ENCODE measurements at regions not wholly inside any gene's neighbourhood (a gene's known extent, or its start where the extent isn't known, plus 50 kb on each side); places are given as distances from the start of the nearest gene placed in this dataset.
A peak's percentile ranks its signal among the peaks of the same experiment; 100 is the strongest.

DNA sequence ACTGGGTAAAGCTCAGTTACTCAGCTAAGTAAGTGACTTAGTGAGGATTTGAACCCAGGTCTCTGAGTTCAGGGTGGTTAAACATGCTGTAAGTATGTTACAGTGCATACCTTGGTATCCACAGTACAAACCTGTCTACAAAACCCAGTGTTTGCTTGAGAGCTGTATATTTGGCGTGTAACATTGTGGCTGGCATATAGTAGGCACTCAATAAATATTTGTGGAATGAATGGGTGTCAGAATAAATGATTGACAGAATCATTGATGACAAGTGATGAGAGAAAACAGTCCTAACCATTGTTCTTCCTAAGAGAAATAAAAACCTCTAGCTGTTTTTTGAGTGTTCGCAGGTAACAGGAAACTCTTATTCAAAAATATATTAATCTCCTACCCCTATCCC lies 79.7 kb upstream of the BCOR start:
- H3K27me3 ChIP-seq (ENCODE audit: control insufficient read depth in 1 of 2, insufficient read depth in 2 of 2, low read length in 2 of 2), result no peaks in the 10 kb centered on the region
- WGBS (ENCODE audit: low lambda C conversion rate), result 48% methylated on average over 2 of the region's 2 CpGs
- ChIA-PET POLR2A (interaction anchor here (0.9 to 3.9 kb wide), 19 partner anchors 9 to 446 kb away, joined by 3 to 41 read pairs (median 6); partner anchors contain the start of gene BCOR), CTCF (ENCODE audit: low intra/inter-chr PET ratio, low total read pairs) (no interaction called here)
- peak overlapping the region; percentile 56 for H3K9ac ChIP-seq (ENCODE audit: insufficient read depth, low read depth, low read length)
- no peak for FAIRE-seq
- H4K20me1 ChIP-seq (ENCODE audit: insufficient read depth, low read length), result no peaks in the 10 kb centered on the region
- H3K4me2 ChIP-seq (ENCODE audit: low read depth, low read length), result peak overlapping the region; percentile 67
- H3K9me3 ChIP-seq (ENCODE audit: low read length), result no peaks in the 10 kb centered on the region
- peaks cover 6% of the 10 kb centered on the region for H3K79me2 ChIP-seq (ENCODE audit: insufficient read depth, low read length)
- in situ Hi-C loops (cut with HindIII; ENCODE audit: extremely low pct_ligation_motif_present, low pct_unique_long_range_greater_than_20kb) (no loop called here), intact Hi-C loops (cut with micrococcal nuclease; ENCODE audit: unreplicated experiment) (loop anchor here (2.0 kb wide), 1 partner anchor 69 kb away; no protein-coding TSS in a partner anchor)
- peak overlapping the region; percentile 95 for H3K27ac ChIP-seq (ENCODE audit: extremely low read length, insufficient read depth, low read length)
- BruUV-seq (replicated peaks), result no TSS peak
- no peak for ATAC-seq
- TF ChIP-seq RFX3 (CRISPR knock-in tag; IDR thresholded peaks at IDR 0.05), result no peak
- TF ChIP-seq WIZ (CRISPR knock-in tag; IDR thresholded peaks at IDR 0.05), result no peak
- TF ChIP-seq, protein P1, sequence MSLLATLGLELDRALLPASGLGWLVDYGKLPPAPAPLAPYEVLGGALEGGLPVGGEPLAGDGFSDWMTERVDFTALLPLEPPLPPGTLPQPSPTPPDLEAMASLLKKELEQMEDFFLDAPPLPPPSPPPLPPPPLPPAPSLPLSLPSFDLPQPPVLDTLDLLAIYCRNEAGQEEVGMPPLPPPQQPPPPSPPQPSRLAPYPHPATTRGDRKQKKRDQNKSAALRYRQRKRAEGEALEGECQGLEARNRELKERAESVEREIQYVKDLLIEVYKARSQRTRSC (CRISPR knock-in tag; IDR thresholded peaks at IDR 0.05; ENCODE audit: low read depth), result no peak
- TF ChIP-seq BRCA1 (CRISPR knock-in tag; IDR thresholded peaks at IDR 0.05), result no peak
- no peak for TF ChIP-seq ZNF564 (CRISPR knock-in tag; IDR thresholded peaks at IDR 0.05)
- no peak for TF ChIP-seq PLRG1 (conservative IDR thresholded peaks at IDR 0.05)
- peak overlapping the region in 1 of 3 experiments; percentile 74; a peak in 1 of 6 replicates for H3K4me3 ChIP-seq (replicated peaks in 1 of 3; ENCODE audit: insufficient read depth in 1 of 3, low read depth in 2 of 3, low read length in 3 of 3)
- DNase-seq (ENCODE audit: low spot score), result no peak
- H3K4me1 ChIP-seq (ENCODE audit: insufficient read depth, low read length), result peaks cover 36% of the 10 kb centered on the region
- H3K36me3 ChIP-seq (replicated peaks in 1 of 2; ENCODE audit: control insufficient read depth in 1 of 2, insufficient read depth in 2 of 2, low read length in 2 of 2), result no peaks in the 10 kb centered on the region
- no peak overlapping the region for H2AFZ ChIP-seq (ENCODE audit: low read length)

DNA sequence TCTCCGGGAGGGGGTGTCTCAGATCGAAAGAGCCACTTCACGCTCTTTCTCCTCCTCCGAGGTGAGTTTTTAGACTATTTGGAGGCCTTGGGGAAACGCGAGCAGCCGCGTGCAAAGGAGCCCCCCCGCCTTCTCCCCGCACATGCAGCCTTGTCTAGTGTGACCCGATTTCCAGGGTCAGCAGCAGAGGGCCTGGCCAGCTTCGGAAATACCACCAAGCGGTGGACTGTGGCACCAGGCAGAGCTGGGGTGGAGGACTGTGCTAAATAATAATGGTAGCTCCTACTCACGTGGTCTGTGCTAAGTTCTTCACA lies 79.3 kb upstream of the BCOR start:
- H4K20me1 ChIP-seq (ENCODE audit: insufficient read depth, low read length), result no peaks in the 10 kb centered on the region
- H3K27ac ChIP-seq (ENCODE audit: extremely low read length, insufficient read depth, low read length), result peak overlapping the region; percentile 95
- FAIRE-seq, result no peak
- H3K27me3 ChIP-seq (ENCODE audit: control insufficient read depth in 1 of 2, insufficient read depth in 2 of 2, low read length in 2 of 2), result no peaks in the 10 kb centered on the region
- H3K36me3 ChIP-seq (replicated peaks in 1 of 2; ENCODE audit: control insufficient read depth in 1 of 2, insufficient read depth in 2 of 2, low read length in 2 of 2), result no peaks in the 10 kb centered on the region
- TSS peak; percentile 29 for BruUV-seq (replicated peaks)
- H3K4me2 ChIP-seq (ENCODE audit: low read depth, low read length), result peak overlapping the region; percentile 67
- no peak overlapping the region for H2AFZ ChIP-seq (ENCODE audit: low read length)
- CTCF ChIA-PET (ENCODE audit: low intra/inter-chr PET ratio, low total read pairs), result no interaction called here
- in situ Hi-C loops (cut with HindIII; ENCODE audit: extremely low pct_ligation_motif_present, low pct_unique_long_range_greater_than_20kb) (no loop called here), intact Hi-C loops (cut with micrococcal nuclease; ENCODE audit: unreplicated experiment) (loop anchor here (2.0 kb wide), 1 partner anchor 68 kb away; no protein-coding TSS in a partner anchor)
- ATAC-seq, result peak; percentile 47
- no peaks in the 10 kb centered on the region for H3K9me3 ChIP-seq (ENCODE audit: low read length)
- peak overlapping the region; percentile 55 to 74 (median 64); a peak in 5 of 6 replicates for H3K4me3 ChIP-seq (replicated peaks in 1 of 3; ENCODE audit: insufficient read depth in 1 of 3, low read depth in 2 of 3, low read length in 3 of 3)
- H3K9ac ChIP-seq (ENCODE audit: insufficient read depth, low read depth, low read length), result peak overlapping the region; percentile 56
- WGBS (ENCODE audit: low lambda C conversion rate), result no CpG with 5 or more reads among the region's 14 CpGs
- H3K4me1 ChIP-seq (ENCODE audit: insufficient read depth, low read length), result peaks cover 40% of the 10 kb centered on the region
- peak; percentile 50 for DNase-seq (ENCODE audit: low spot score)
- H3K79me2 ChIP-seq (ENCODE audit: insufficient read depth, low read length), result peaks cover 6% of the 10 kb centered on the region
- POLR2A ChIA-PET, result interaction anchor here (0.6 to 3.9 kb wide), 22 partner anchors 9 to 446 kb away, joined by 3 to 41 read pairs (median 6); partner anchors contain the start of gene BCOR
- TF ChIP-seq KAT8 (CRISPR knock-in tag; IDR thresholded peaks at IDR 0.05) (no peak), SRSF1 (optimal IDR thresholded peaks at IDR 0.05; ENCODE audit: low read depth, low read length) (no peak), MED1 (CRISPR knock-in tag; IDR thresholded peaks at IDR 0.05) (0 out of 2 replicates have a peak, but pooled peaks have one; percentile 2), ZNF567 (CRISPR knock-in tag; IDR thresholded peaks at IDR 0.05; ENCODE audit: borderline replicate concordance) (no peak), KMT2B (CRISPR knock-in tag; IDR thresholded peaks at IDR 0.05) (no peak), ARNTL (CRISPR knock-in tag; IDR thresholded peaks at IDR 0.05) (no peak), SUZ12 (IDR thresholded peaks at IDR 0.05; ENCODE audit: low read depth, low read length) (no peak), ZNF501 (CRISPR knock-in tag; IDR thresholded peaks at IDR 0.05) (no peak), MEF2D (CRISPR knock-in tag; IDR thresholded peaks at IDR 0.05) (no peak), ZNF382 (CRISPR knock-in tag; IDR thresholded peaks at IDR 0.05; ENCODE audit: borderline replicate concordance) (no peak)
- TF ChIP-seq, protein P2, sequence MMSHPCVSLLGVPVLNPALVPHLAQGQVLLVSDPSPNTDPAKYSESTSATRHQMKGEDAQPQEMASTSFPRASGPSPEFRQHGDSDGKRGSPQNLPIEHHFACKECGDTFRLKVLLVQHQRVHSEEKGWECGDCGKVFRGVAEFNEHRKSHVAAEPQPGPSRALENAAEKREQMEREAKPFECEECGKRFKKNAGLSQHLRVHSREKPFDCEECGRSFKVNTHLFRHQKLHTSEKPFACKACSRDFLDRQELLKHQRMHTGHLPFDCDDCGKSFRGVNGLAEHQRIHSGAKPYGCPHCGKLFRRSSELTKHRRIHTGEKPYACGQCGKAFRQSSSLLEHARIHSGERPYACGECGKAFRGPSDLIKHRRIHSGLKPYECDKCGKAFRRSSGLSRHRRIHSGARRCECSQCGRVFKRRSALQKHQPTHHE (CRISPR knock-in tag; IDR thresholded peaks at IDR 0.05; ENCODE audit: borderline replicate concordance), result no peak

Measured in HepG2 (cell line).